Daoy (cell line): ENCODE measurements at regions not wholly inside any gene's neighbourhood (a gene's known extent, or its start where the extent isn't known, plus 50 kb on each side); places are given as distances from the start of the nearest gene placed in this dataset.

ENCODE experiments used
- DNase-seq: peaks from one replicate; pipeline ENCODE4 v3.0.0-alpha.2; 2015; ENCODE audit warnings: low read depth

- no peak for DNase-seq
Measured at GRCh38 chr6:97813889-97814567, 531.0 kb upstream of the MMS22L start.

GRCh38 chr6:97815301-97815812, 532.3 kb upstream of the MMS22L start:
- no peak for DNase-seq

GRCh38 chr6:97816526-97816925, 533.5 kb upstream of the MMS22L start:
- no peak for DNase-seq

- no peak for DNase-seq
Measured at GRCh38 chr6:97819710-97820109, 536.7 kb upstream of the MMS22L start.

GRCh38 chr6:97820400-97820799, 537.4 kb upstream of the MMS22L start:
- DNase-seq = no peak

GRCh38 chr6:97822632-97823031, 539.6 kb upstream of the MMS22L start:
- DNase-seq = no peak

- peak; percentile 29 for DNase-seq
Measured at GRCh38 chr6:97841763-97842162, 558.7 kb upstream of the MMS22L start.

GRCh38 chr6:97842521-97842920, 559.5 kb upstream of the MMS22L start:
- no peak for DNase-seq

- DNase-seq = no peak
Measured at GRCh38 chr6:97849390-97849789, 566.4 kb upstream of the MMS22L start.

- peak; percentile 42 for DNase-seq
Measured at GRCh38 chr6:97850458-97851212, 567.6 kb upstream of the MMS22L start.

GRCh38 chr6:97863697-97864096, 580.7 kb upstream of the MMS22L start:
- no peak for DNase-seq

- no peak for DNase-seq
Measured at GRCh38 chr6:97864366-97864765, 581.4 kb upstream of the MMS22L start.

GRCh38 chr6:97864826-97865225, 581.8 kb upstream of the MMS22L start:
- DNase-seq = no peak

- DNase-seq = no peak
Measured at GRCh38 chr6:97865612-97866011, 582.6 kb upstream of the MMS22L start.

GRCh38 chr6:97866616-97867015, 583.6 kb upstream of the MMS22L start:
- DNase-seq = no peak

- no peak for DNase-seq
Measured at GRCh38 chr6:97867177-97867576, 584.2 kb upstream of the MMS22L start.

GRCh38 chr6:97870273-97870672, 587.3 kb upstream of the MMS22L start:
- DNase-seq = no peak

GRCh38 chr6:97876711-97877110, 593.7 kb upstream of the MMS22L start:
- no peak for DNase-seq

GRCh38 chr6:97882755-97883154, 599.7 kb upstream of the MMS22L start:
- DNase-seq = no peak

GRCh38 chr6:97885325-97885724, 602.3 kb upstream of the MMS22L start:
- DNase-seq = no peak

- DNase-seq = no peak
Measured at GRCh38 chr6:97885828-97886227, 602.8 kb upstream of the MMS22L start.

- DNase-seq = no peak
Measured at GRCh38 chr6:97901531-97901930, 618.5 kb upstream of the MMS22L start.

- DNase-seq = no peak
Measured at GRCh38 chr6:97909380-97909779, 626.4 kb upstream of the MMS22L start.
